ENCODE measurements at regions not wholly inside any gene's neighbourhood (a gene's known extent, or its start where the extent isn't known, plus 50 kb on each side); places are given as distances from the start of the nearest gene placed in this dataset.

DNA sequence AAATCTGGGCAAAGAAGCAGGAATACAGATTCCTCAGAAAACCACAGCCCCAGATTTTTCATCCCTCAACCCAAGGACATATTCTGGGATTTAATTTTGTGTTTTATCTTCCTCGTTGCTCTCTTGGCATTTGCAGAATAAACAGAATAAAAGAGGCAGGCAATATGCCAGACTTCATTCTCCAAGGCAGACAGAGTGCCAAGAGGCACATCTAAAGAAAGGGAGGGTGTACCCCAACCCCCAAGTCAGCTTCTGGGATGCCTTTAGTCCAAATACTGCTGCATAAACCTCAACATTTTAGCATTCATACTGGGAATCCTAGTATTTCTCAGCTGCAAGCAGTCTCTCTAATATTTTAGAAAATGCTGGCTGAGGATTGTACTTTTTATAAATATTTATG is 629.2 kb downstream of the KLHL13 start:
- TF ChIP-seq EP300 (IDR thresholded peaks at IDR 0.05; ENCODE audit: low read depth) = no peak
- TF ChIP-seq, protein P1, sequence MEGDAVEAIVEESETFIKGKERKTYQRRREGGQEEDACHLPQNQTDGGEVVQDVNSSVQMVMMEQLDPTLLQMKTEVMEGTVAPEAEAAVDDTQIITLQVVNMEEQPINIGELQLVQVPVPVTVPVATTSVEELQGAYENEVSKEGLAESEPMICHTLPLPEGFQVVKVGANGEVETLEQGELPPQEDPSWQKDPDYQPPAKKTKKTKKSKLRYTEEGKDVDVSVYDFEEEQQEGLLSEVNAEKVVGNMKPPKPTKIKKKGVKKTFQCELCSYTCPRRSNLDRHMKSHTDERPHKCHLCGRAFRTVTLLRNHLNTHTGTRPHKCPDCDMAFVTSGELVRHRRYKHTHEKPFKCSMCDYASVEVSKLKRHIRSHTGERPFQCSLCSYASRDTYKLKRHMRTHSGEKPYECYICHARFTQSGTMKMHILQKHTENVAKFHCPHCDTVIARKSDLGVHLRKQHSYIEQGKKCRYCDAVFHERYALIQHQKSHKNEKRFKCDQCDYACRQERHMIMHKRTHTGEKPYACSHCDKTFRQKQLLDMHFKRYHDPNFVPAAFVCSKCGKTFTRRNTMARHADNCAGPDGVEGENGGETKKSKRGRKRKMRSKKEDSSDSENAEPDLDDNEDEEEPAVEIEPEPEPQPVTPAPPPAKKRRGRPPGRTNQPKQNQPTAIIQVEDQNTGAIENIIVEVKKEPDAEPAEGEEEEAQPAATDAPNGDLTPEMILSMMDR (IDR thresholded peaks at IDR 0.05) = no peak
- no peak for TF ChIP-seq POLR2AphosphoS5 (IDR thresholded peaks at IDR 0.05)
- no peak for TF ChIP-seq POLR2A (IDR thresholded peaks at IDR 0.05)
